BE2C (cell line): ENCODE measurements at regions not wholly inside any gene's neighbourhood (a gene's known extent, or its start where the extent isn't known, plus 50 kb on each side); places are given as distances from the start of the nearest gene placed in this dataset.

Experiments
- DNase-seq: peaks from one replicate; pipeline ENCODE4 v3.0.0-alpha.2; 2020
- H3K27me3 ChIP-seq: fragments of 250-450 bp; sonication (Bioruptor Pico); 2 replicates; pipeline ENCODE4 v1.5.1; 2020; ENCODE audit warnings: mild to moderate bottlenecking
- H3K36me3 ChIP-seq: fragments of 250-450 bp; sonication (Bioruptor Pico); 2 replicates; pipeline ENCODE4 v1.5.1; 2020; ENCODE audit warnings: mild to moderate bottlenecking
- H3K4me1 ChIP-seq: fragments of 250-450 bp; sonication (Bioruptor Pico); 2 replicates; pipeline ENCODE4 v1.5.1; 2020
- H3K4me3 ChIP-seq: 2 replicates; pipeline ENCODE4 v1.5.1; 2011; ENCODE audit warnings: low read depth, low read length
- H3K9me3 ChIP-seq: fragments of 250-450 bp; sonication (Bioruptor Pico); 2 replicates; pipeline ENCODE4 v1.5.1; 2020
- TF ChIP-seq, protein P1 (sequence below): IDR thresholded peaks from 2 replicates; pipeline ENCODE4 v1.5.1; 2012; ENCODE audit warnings: mild to moderate bottlenecking, low read depth, low read length

DNA sequence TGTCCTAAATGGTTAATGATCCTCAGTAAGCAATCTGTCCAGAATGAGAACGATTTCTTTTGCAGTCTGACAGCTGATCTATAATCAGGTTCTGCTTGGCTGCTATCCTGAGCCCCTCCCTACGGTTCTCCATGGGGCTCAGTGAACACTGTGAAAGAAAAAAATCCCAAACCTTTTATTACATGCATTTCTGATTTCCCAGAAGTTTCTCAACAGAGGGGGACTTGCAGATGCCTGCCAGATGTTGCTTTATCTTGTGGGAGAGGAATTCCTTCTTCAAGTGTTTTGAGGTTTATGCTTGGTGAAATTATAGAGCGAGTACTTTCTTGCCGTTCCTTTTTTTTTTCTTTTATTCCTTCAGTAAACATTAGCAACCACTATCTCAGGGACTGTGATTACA is 531.9 kb upstream of the ISX start:
- TF ChIP-seq, protein P1, sequence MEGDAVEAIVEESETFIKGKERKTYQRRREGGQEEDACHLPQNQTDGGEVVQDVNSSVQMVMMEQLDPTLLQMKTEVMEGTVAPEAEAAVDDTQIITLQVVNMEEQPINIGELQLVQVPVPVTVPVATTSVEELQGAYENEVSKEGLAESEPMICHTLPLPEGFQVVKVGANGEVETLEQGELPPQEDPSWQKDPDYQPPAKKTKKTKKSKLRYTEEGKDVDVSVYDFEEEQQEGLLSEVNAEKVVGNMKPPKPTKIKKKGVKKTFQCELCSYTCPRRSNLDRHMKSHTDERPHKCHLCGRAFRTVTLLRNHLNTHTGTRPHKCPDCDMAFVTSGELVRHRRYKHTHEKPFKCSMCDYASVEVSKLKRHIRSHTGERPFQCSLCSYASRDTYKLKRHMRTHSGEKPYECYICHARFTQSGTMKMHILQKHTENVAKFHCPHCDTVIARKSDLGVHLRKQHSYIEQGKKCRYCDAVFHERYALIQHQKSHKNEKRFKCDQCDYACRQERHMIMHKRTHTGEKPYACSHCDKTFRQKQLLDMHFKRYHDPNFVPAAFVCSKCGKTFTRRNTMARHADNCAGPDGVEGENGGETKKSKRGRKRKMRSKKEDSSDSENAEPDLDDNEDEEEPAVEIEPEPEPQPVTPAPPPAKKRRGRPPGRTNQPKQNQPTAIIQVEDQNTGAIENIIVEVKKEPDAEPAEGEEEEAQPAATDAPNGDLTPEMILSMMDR = no peak
- DNase-seq = no peak
- Histone ChIP-seq H3K4me3 (no peak overlapping the region), H3K4me1 (no peaks in the 10 kb centered on the region), H3K27me3 (no peaks in the 10 kb centered on the region), H3K9me3 (no peaks in the 10 kb centered on the region), H3K36me3 (no peaks in the 10 kb centered on the region)

DNA sequence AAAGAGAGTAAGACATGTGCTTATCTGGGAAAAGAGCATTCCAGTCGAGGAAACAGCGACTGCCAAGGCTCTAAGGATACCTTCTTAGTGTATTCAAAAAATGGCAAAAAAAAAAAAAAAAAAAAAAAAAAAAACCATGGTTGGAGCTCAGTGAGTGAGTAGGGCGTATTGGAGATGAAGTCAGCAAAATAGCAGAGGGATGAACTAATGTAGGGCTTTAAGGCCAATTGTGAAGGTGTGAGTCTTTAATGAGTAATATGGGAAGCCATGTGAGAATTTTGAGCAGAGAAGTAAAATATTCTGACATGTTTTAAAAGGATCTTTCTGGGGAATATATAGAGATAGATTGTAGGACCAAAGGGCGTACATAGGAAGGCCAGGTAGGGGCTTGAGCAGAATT is 498.6 kb upstream of the ISX start:
- DNase-seq = no peak
- Histone ChIP-seq H3K4me1 (no peaks in the 10 kb centered on the region), H3K4me3 (no peak overlapping the region), H3K9me3 (no peaks in the 10 kb centered on the region), H3K36me3 (no peaks in the 10 kb centered on the region), H3K27me3 (no peaks in the 10 kb centered on the region)
- TF ChIP-seq, protein P1 = no peak

- Histone ChIP-seq H3K9me3 (no peaks in the 10 kb centered on the region), H3K27me3 (no peaks in the 10 kb centered on the region), H3K36me3 (no peaks in the 10 kb centered on the region), H3K4me1 (no peaks in the 10 kb centered on the region), H3K4me3 (no peak overlapping the region)
- DNase-seq = no peak
- TF ChIP-seq, protein P1 = no peak
Observed at GRCh38 chr22:34570408-34570807, 495.6 kb upstream of the ISX start.

- no peaks in the 10 kb centered on the region for H3K4me1 ChIP-seq
- no peaks in the 10 kb centered on the region for H3K36me3 ChIP-seq
- H3K9me3 ChIP-seq = no peaks in the 10 kb centered on the region; the same call in none of the 2 replicates
- no peak overlapping the region for H3K4me3 ChIP-seq
- H3K27me3 ChIP-seq = no peaks in the 10 kb centered on the region
- TF ChIP-seq, protein P1 = no peak
- no peak for DNase-seq
Observed at GRCh38 chr22:34579519-34579918, 486.4 kb upstream of the ISX start.

- Histone ChIP-seq H3K4me1 (no peaks in the 10 kb centered on the region), H3K9me3 (no peaks in the 10 kb centered on the region; the same call in none of the 2 replicates), H3K36me3 (no peaks in the 10 kb centered on the region), H3K4me3 (no peak overlapping the region), H3K27me3 (no peaks in the 10 kb centered on the region)
- DNase-seq = no peak
- TF ChIP-seq, protein P1 = no peak
Observed at GRCh38 chr22:34587357-34588356, 478.3 kb upstream of the ISX start.
